ENCODE measurements at regions not wholly inside any gene's neighbourhood (a gene's known extent, or its start where the extent isn't known, plus 50 kb on each side); places are given as distances from the start of the nearest gene placed in this dataset.

GRCh38 chr10:4506095-4506494, 319.9 kb upstream of the AKR1E2 start:
- DNase-seq (ENCODE audit: low read depth) = no peak
- no peak for TF ChIP-seq CTCF (IDR thresholded peaks at IDR 0.05; ENCODE audit: control insufficient read depth, insufficient read depth, low read depth, low read length, missing control alignments)
- no peak overlapping the region for H3K4me3 ChIP-seq (ENCODE audit: control insufficient read depth, low read depth, low read length)

- no peak overlapping the region for H3K4me3 ChIP-seq (ENCODE audit: control insufficient read depth, low read depth, low read length)
- no peak for DNase-seq (ENCODE audit: low read depth)
- no peak for TF ChIP-seq CTCF (IDR thresholded peaks at IDR 0.05; ENCODE audit: control insufficient read depth, insufficient read depth, low read depth, low read length, missing control alignments)
These were observed 321.5 kb upstream of the AKR1E2 start for GRCh38 chr10:4504550-4504949.

- DNase-seq (ENCODE audit: low read depth) = peak; percentile 2
- H3K4me3 ChIP-seq (ENCODE audit: control insufficient read depth, low read depth, low read length) = no peak overlapping the region
- no peak for TF ChIP-seq CTCF (IDR thresholded peaks at IDR 0.05; ENCODE audit: control insufficient read depth, insufficient read depth, low read depth, low read length, missing control alignments)
These were observed 322.9 kb upstream of the AKR1E2 start for GRCh38 chr10:4503076-4503475.

GRCh38 chr10:4501306-4501705, 324.7 kb upstream of the AKR1E2 start:
- TF ChIP-seq CTCF (IDR thresholded peaks at IDR 0.05; ENCODE audit: control insufficient read depth, insufficient read depth, low read depth, low read length, missing control alignments) = no peak
- no peak overlapping the region for H3K4me3 ChIP-seq (ENCODE audit: control insufficient read depth, low read depth, low read length)

GRCh38 chr10:4498711-4499251, 327.2 kb upstream of the AKR1E2 start:
- peak; percentile 86 for DNase-seq (ENCODE audit: low read depth)
- no peak overlapping the region for H3K4me3 ChIP-seq (ENCODE audit: control insufficient read depth, low read depth, low read length)
- no peak for TF ChIP-seq CTCF (IDR thresholded peaks at IDR 0.05; ENCODE audit: control insufficient read depth, insufficient read depth, low read depth, low read length, missing control alignments)

More at GRCh38 chr10:4501306-4501705, 324.7 kb upstream of the AKR1E2 start:
- DNase-seq (ENCODE audit: low read depth) = no peak

- no peak overlapping the region for H3K4me3 ChIP-seq (ENCODE audit: control insufficient read depth, low read depth, low read length)
- DNase-seq (ENCODE audit: low read depth) = no peak
- TF ChIP-seq CTCF (IDR thresholded peaks at IDR 0.05; ENCODE audit: control insufficient read depth, insufficient read depth, low read depth, low read length, missing control alignments) = no peak
These were observed 331.5 kb upstream of the AKR1E2 start for GRCh38 chr10:4494551-4494950.

- no peak overlapping the region for H3K4me3 ChIP-seq (ENCODE audit: control insufficient read depth, low read depth, low read length)
- DNase-seq (ENCODE audit: low read depth) = no peak
- TF ChIP-seq CTCF (IDR thresholded peaks at IDR 0.05; ENCODE audit: control insufficient read depth, insufficient read depth, low read depth, low read length, missing control alignments) = no peak
These were observed 333.8 kb upstream of the AKR1E2 start for GRCh38 chr10:4492202-4492601.

All from AG09309 (cell line).